B cell (primary cell): ENCODE measurements at regions not wholly inside any gene's neighbourhood (a gene's known extent, or its start where the extent isn't known, plus 50 kb on each side); places are given as distances from the start of the nearest gene placed in this dataset.

ENCODE experiments used
- ATAC-seq: fragments of 200-7000 bp; cut with Tn5 transposase; one replicate; pipeline ENCODE4 v1.10.0; 2021; ENCODE audit warnings: low read depth, mild to moderate bottlenecking, moderate number of reproducible peaks, moderate library complexity
- CTCF ChIA-PET: fragments of 350-600 bp; sonication (Branson Sonifier 250); formaldehyde crosslinking; loops from one replicate; lab custom pipeline; 2021; ENCODE audit warnings: antibody characterized with exemption, inconsistent platforms; lab: Charles Lee
- POLR2A ChIA-PET: fragments of 350-600 bp; sonication (Branson Sonifier 250); formaldehyde crosslinking; loops from one replicate; lab custom pipeline; 2021; ENCODE audit warnings: antibody characterized with exemption; lab: Charles Lee
- DNase-seq: peaks from one replicate; pipeline ENCODE4 v3.0.0; 2013
- H2AFZ ChIP-seq: 2 replicates; pipeline ENCODE4 v1.6.1; 2012; ENCODE audit warnings: mild to moderate bottlenecking, low read depth, low read length; ENCODE audit not compliant: insufficient read depth, poor library complexity, severe bottlenecking
- H3K27ac ChIP-seq, 2 donors: 1 replicate in 1 of 2; 2 replicates in 1 of 2; pipeline ENCODE4 v1.5.1; 2012 to 2013; ENCODE audit warnings: low read length in 2 of 2, mild to moderate bottlenecking in 2 of 2, moderate library complexity in 1 of 2
- H3K27me3 ChIP-seq, 4 experiments: fragments of 200-600 bp in 1 of 4; sonication (generic) in 1 of 4; replicated peaks in 1 of 4; 1 replicate in 2 of 4; 2 replicates in 2 of 4; pipeline versions ENCODE4 v1.6.1 to v1.7.0; 2013 to 2016; ENCODE audit warnings: low read length in 3 of 4, mild to moderate bottlenecking in 2 of 4, mixed read lengths in 1 of 4, moderate library complexity in 1 of 4; ENCODE audit not compliant: insufficient read depth in 4 of 4, control insufficient read depth in 3 of 4; ENCODE audit errors: control extremely low read depth in 1 of 4
- H3K36me3 ChIP-seq, 2 experiments: replicated peaks in 1 of 2; 1 replicate in 1 of 2; 2 replicates in 1 of 2; pipeline versions ENCODE4 v1.6.1 to v1.7.1; 2013; ENCODE audit warnings: low read length in 1 of 2; ENCODE audit not compliant: insufficient read depth in 2 of 2, control insufficient read depth in 1 of 2; ENCODE audit errors: control extremely low read depth in 1 of 2, extremely low read depth in 1 of 2
- H3K4me1 ChIP-seq, 2 donors: fragments of 200-600 bp in 1 of 2; sonication (generic) in 1 of 2; 1 replicate in 1 of 2; 2 replicates in 1 of 2; pipeline versions ENCODE4 v1.5.1 to v1.6.1; 2013 to 2017; ENCODE audit warnings: low read length in 2 of 2; ENCODE audit not compliant: control insufficient read depth in 2 of 2, insufficient read depth in 2 of 2
- H3K4me2 ChIP-seq: replicated peaks from 2 replicates; pipeline ENCODE3; 2012; ENCODE audit warnings: mild to moderate bottlenecking, low read depth, low read length; ENCODE audit not compliant: poor library complexity, severe bottlenecking
- H3K4me3 ChIP-seq, 5 experiments: fragments of 200-600 bp in 1 of 5; sonication (generic) in 1 of 5; 1 replicate in 3 of 5; 2 replicates in 2 of 5; pipeline versions ENCODE4 v1.5.1 to v1.7.0; 2011 to 2016; ENCODE audit warnings: low read length in 4 of 5, mild to moderate bottlenecking in 4 of 5, low read depth in 2 of 5, control low read depth in 1 of 5, moderate library complexity in 1 of 5; ENCODE audit not compliant: insufficient read depth in 1 of 5; ENCODE audit errors: control extremely low read depth in 1 of 5, extremely low read depth in 1 of 5
- H3K79me2 ChIP-seq: fragments of 200-600 bp; sonication (generic); one replicate; pipeline ENCODE4 v1.6.0; 2016; ENCODE audit warnings: low read length; ENCODE audit not compliant: control insufficient read depth, insufficient read depth
- H3K9ac ChIP-seq: fragments of 200-600 bp; sonication (generic); 2 replicates; pipeline ENCODE4 v1.6.1; 2017; ENCODE audit warnings: mild to moderate bottlenecking, low read length, moderate library complexity
- H3K9me3 ChIP-seq, 3 donors: one replicate each; pipeline versions ENCODE4 v1.6.1 to v1.7.1; 2013; ENCODE audit warnings: low read length in 2 of 3; ENCODE audit not compliant: control insufficient read depth in 2 of 3, insufficient read depth in 1 of 3; ENCODE audit errors: control extremely low read depth in 1 of 3
- H4K20me1 ChIP-seq: 2 replicates; pipeline ENCODE4 v1.6.0; 2012; ENCODE audit warnings: mild to moderate bottlenecking, low read length; ENCODE audit not compliant: insufficient read depth, control insufficient read depth, poor library complexity, severe bottlenecking
- H3K27ac Mint-ChIP-seq: one replicate; pipeline ENCODE4 v1.8.0; 2021; ENCODE audit warnings: mixed read lengths
- H3K27me3 Mint-ChIP-seq: one replicate; pipeline ENCODE4 v1.8.0; 2021; ENCODE audit warnings: mixed read lengths
- H3K4me1 Mint-ChIP-seq: one replicate; pipeline ENCODE4 v1.8.0; 2021; ENCODE audit warnings: mixed read lengths
- H3K4me3 Mint-ChIP-seq: one replicate; pipeline ENCODE4 v1.8.0; 2021; ENCODE audit warnings: mixed read lengths
- H3K9me3 Mint-ChIP-seq: one replicate; pipeline ENCODE4 v1.8.0; 2022; ENCODE audit warnings: mixed read lengths; ENCODE audit not compliant: insufficient read depth
- EZH2 ChIP-seq: IDR thresholded peaks from 2 replicates; pipeline ENCODE4 v1.6.1; 2012; ENCODE audit warnings: borderline replicate concordance, low read depth, mild to moderate bottlenecking, moderate library complexity, low read length; ENCODE audit not compliant: insufficient read depth, poor library complexity, severe bottlenecking
- WGBS: methylation state at CpG from one replicate; pipeline ENCODE4 v1.1.5; 2013; ENCODE audit warnings: missing lambda C conversion rate; ENCODE audit not compliant: insufficient coverage; 5-methylcytosine and 5-hydroxymethylcytosine counted together
- intact Hi-C: fragments of 100-400 bp; cut with micrococcal nuclease; formaldehyde crosslinking; loops from one replicate; pipeline ENCODE4 v1.10.0; 2022
- TF ChIP-seq, protein P1 (sequence below): fragments of 200-600 bp; IDR thresholded peaks from one replicate; pipeline ENCODE4 v1.8.0; 2022; ENCODE audit warnings: antibody characterized with exemption, mild to moderate bottlenecking

- H3K36me3 ChIP-seq, result no peaks in the 10 kb centered on the region
- H3K4me3 ChIP-seq, result peak overlapping the region in 3 of 5 experiments; percentile 13 to 28 (median 16)
- H3K4me2 ChIP-seq, result peak overlapping the region; percentile 56
- H3K79me2 ChIP-seq, result no peaks in the 10 kb centered on the region
- H3K9me3 Mint-ChIP-seq, result no peaks in the 10 kb centered on the region
- DNase-seq (peak; percentile 12), ATAC-seq (no peak)
- peaks cover 0 to 2% (median 0%) of the 10 kb centered on the region in 3 donors for H3K9me3 ChIP-seq
- CTCF ChIA-PET, result interaction anchor here (0.6 to 0.7 kb wide), 3 partner anchors 28 to 92 kb away, joined by 3 read pairs; no protein-coding TSS in a partner anchor
- H3K4me3 Mint-ChIP-seq, result peak overlapping the region; percentile 59
- peaks cover 17% of the 10 kb centered on the region for H3K27me3 Mint-ChIP-seq
- intact Hi-C loops, result no loop called here
- WGBS, result 11% methylated on average over 4 of the region's 7 CpGs
- TF ChIP-seq EZH2, result no peak
- TF ChIP-seq, protein P1, sequence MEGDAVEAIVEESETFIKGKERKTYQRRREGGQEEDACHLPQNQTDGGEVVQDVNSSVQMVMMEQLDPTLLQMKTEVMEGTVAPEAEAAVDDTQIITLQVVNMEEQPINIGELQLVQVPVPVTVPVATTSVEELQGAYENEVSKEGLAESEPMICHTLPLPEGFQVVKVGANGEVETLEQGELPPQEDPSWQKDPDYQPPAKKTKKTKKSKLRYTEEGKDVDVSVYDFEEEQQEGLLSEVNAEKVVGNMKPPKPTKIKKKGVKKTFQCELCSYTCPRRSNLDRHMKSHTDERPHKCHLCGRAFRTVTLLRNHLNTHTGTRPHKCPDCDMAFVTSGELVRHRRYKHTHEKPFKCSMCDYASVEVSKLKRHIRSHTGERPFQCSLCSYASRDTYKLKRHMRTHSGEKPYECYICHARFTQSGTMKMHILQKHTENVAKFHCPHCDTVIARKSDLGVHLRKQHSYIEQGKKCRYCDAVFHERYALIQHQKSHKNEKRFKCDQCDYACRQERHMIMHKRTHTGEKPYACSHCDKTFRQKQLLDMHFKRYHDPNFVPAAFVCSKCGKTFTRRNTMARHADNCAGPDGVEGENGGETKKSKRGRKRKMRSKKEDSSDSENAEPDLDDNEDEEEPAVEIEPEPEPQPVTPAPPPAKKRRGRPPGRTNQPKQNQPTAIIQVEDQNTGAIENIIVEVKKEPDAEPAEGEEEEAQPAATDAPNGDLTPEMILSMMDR, result no peak
- peaks cover 0 to 15% (median 2%) of the 10 kb centered on the region in 4 experiments for H3K27me3 ChIP-seq
- H4K20me1 ChIP-seq, result no peaks in the 10 kb centered on the region
- H2AFZ ChIP-seq, result peak overlapping the region; percentile 55
- H3K9ac ChIP-seq, result peak overlapping the region; percentile 1
- peaks cover 11 to 16% of the 10 kb centered on the region in 2 donors for H3K4me1 ChIP-seq
- POLR2A ChIA-PET, result no interaction called here
- H3K27ac Mint-ChIP-seq, result no peak overlapping the region
- H3K4me1 Mint-ChIP-seq, result peaks cover 22% of the 10 kb centered on the region
- no peak overlapping the region for H3K27ac ChIP-seq
Observed at GRCh38 chr17:27985306-27985705, 57.2 kb upstream of the NLK start.

GRCh38 chr17:27985736-27986399 is 56.6 kb upstream of the NLK start:
- POLR2A ChIA-PET, result no interaction called here
- DNase-seq (no peak), ATAC-seq (no peak)
- TF ChIP-seq EZH2, result no peak
- TF ChIP-seq, protein P1, result no peak
- Histone ChIP-seq H3K27me3 (peaks cover 0 to 16% (median 2%) of the 10 kb centered on the region in 4 experiments), H3K27ac (no peak overlapping the region), H3K9ac (peak overlapping the region; percentile 1), H3K36me3 (no peaks in the 10 kb centered on the region), H3K4me2 (peak overlapping the region; percentile 56), H3K79me2 (no peaks in the 10 kb centered on the region), H4K20me1 (no peaks in the 10 kb centered on the region), H3K9me3 (peaks cover 0 to 2% (median 0%) of the 10 kb centered on the region in 3 donors), H3K4me1 (peaks cover 11 to 16% of the 10 kb centered on the region in 2 donors), H2AFZ (peak overlapping the region; percentile 55), H3K4me3 (peak overlapping the region in 1 of 5 experiments; percentile 13)
- CTCF ChIA-PET, result interaction anchor here (0.6 to 0.7 kb wide), 3 partner anchors 28 to 92 kb away, joined by 3 read pairs; no protein-coding TSS in a partner anchor
- Mint-ChIP-seq H3K27ac (no peak overlapping the region), H3K9me3 (no peaks in the 10 kb centered on the region), H3K4me3 (no peak overlapping the region), H3K27me3 (peaks cover 17% of the 10 kb centered on the region), H3K4me1 (peaks cover 20% of the 10 kb centered on the region)
- intact Hi-C loops, result no loop called here
- 44% methylated on average over 1 of the region's 3 CpGs for WGBS
